ENCODE measurements at regions not wholly inside any gene's neighbourhood (a gene's known extent, or its start where the extent isn't known, plus 50 kb on each side); places are given as distances from the start of the nearest gene placed in this dataset.

- Histone ChIP-seq H3K27me3 (ENCODE audit: control insufficient read depth in 1 of 2, insufficient read depth in 2 of 2, low read length in 2 of 2) (no peaks in the 10 kb centered on the region), H3K36me3 (ENCODE audit: control insufficient read depth in 2 of 2, insufficient read depth in 2 of 2, low read length in 1 of 2) (no peaks in the 10 kb centered on the region), H3K9me3 (ENCODE audit: control insufficient read depth in 2 of 2, insufficient read depth in 1 of 2, low read depth in 1 of 2, low read length in 1 of 2) (no peaks in the 10 kb centered on the region), H3K27ac (ENCODE audit: low read depth in 2 of 2, low read length in 1 of 2) (no peak overlapping the region), H3K4me1 (ENCODE audit: control insufficient read depth in 2 of 2, insufficient read depth in 2 of 2, low read length in 1 of 2) (no peaks in the 10 kb centered on the region), H3K4me3 (ENCODE audit: low read depth in 1 of 2, low read length in 2 of 2) (no peak overlapping the region)
- 81 to 84% methylated on average over 2 of the region's 2 CpGs for WGBS, 2 donors
Measured at GRCh38 chr2:163375472-163375871, 360.3 kb downstream of the FIGN start.

DNA sequence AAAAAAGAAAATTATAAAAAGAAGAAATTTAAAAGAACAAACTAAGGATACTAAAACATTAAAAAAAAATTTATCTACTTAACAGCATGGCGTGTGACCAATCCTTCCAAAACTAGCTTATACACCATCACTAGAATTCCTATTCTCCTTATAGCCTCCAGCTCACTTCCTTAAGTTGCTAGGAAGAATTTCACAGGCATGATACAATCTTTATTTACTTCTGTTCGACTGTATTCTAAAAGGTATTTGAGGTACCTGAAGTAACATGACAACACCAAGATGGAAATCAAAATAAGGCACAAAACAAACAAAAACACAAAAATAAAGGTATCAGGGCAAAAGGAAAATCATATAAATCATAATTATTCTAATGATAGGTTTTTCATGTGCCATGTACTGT lies 360.7 kb downstream of the FIGN start:
- no peaks in the 10 kb centered on the region for H3K9me3 ChIP-seq (ENCODE audit: control insufficient read depth in 2 of 2, insufficient read depth in 1 of 2, low read depth in 1 of 2, low read length in 1 of 2)
- 75 to 83% methylated on average over 2 of the region's 2 CpGs for WGBS, 2 donors
- no peaks in the 10 kb centered on the region for H3K4me1 ChIP-seq (ENCODE audit: control insufficient read depth in 2 of 2, insufficient read depth in 2 of 2, low read length in 1 of 2)

DNA sequence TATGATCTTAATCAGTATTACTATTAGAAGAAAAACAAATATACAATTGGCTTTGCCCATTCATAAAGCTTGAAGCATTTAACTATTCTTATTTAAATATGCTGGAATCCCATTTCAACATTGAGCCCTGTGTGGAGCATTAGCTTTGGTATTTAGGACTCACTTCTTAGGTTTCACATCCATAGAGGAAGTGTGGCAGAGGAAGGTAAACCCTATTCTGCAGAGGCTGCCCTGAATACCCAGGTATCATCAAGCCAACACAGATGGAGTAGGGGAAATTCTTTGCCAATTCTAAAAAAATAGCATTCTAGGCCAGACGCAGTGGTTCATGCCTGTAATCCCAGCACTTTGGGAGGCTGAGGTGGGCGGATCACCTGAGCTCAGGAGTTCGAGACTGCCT lies 361.5 kb downstream of the FIGN start:
- no peaks in the 10 kb centered on the region for H3K27me3 ChIP-seq (ENCODE audit: control insufficient read depth in 1 of 2, insufficient read depth in 2 of 2, low read length in 2 of 2)
- H3K4me3 ChIP-seq (ENCODE audit: low read depth in 1 of 2, low read length in 2 of 2), result no peak overlapping the region
- H3K27ac ChIP-seq (ENCODE audit: low read depth in 2 of 2, low read length in 1 of 2), result no peak overlapping the region
- no peaks in the 10 kb centered on the region for H3K4me1 ChIP-seq (ENCODE audit: control insufficient read depth in 2 of 2, insufficient read depth in 2 of 2, low read length in 1 of 2)
- no peaks in the 10 kb centered on the region for H3K9me3 ChIP-seq (ENCODE audit: control insufficient read depth in 2 of 2, insufficient read depth in 1 of 2, low read depth in 1 of 2, low read length in 1 of 2)
- 94 to 96% methylated on average over 3 of the region's 3 CpGs for WGBS, 2 donors
- no peaks in the 10 kb centered on the region for H3K36me3 ChIP-seq (ENCODE audit: control insufficient read depth in 2 of 2, insufficient read depth in 2 of 2, low read length in 1 of 2)

More for the DNA sequence above, 360.7 kb downstream of the FIGN start:
- Histone ChIP-seq H3K36me3 (ENCODE audit: control insufficient read depth in 2 of 2, insufficient read depth in 2 of 2, low read length in 1 of 2) (no peaks in the 10 kb centered on the region), H3K27me3 (ENCODE audit: control insufficient read depth in 1 of 2, insufficient read depth in 2 of 2, low read length in 2 of 2) (no peaks in the 10 kb centered on the region), H3K27ac (ENCODE audit: low read depth in 2 of 2, low read length in 1 of 2) (no peak overlapping the region), H3K4me3 (ENCODE audit: low read depth in 1 of 2, low read length in 2 of 2) (no peak overlapping the region)

DNA sequence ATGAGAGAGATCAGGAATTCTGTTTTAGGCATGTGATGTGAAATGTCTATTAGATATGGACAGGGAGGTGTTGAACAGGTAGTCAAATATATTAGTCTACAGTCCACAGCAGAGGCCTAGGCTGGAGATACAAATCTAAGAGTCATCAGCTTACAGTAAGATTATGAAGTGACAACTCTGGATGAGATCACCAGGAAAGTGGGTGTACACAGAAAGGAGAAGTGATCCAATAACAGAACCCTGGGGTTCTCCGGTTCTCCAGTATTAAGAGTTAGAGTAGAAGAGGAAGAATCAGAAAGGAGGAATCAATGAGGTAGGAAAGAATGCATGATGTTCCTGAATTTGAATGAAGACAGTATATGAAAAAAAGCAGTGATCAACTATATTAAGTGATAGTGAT lies 362.3 kb downstream of the FIGN start:
- H3K27ac ChIP-seq (ENCODE audit: low read depth in 2 of 2, low read length in 1 of 2), result no peak overlapping the region
- no peaks in the 10 kb centered on the region for H3K4me1 ChIP-seq (ENCODE audit: control insufficient read depth in 2 of 2, insufficient read depth in 2 of 2, low read length in 1 of 2)
- H3K27me3 ChIP-seq (ENCODE audit: control insufficient read depth in 1 of 2, insufficient read depth in 2 of 2, low read length in 2 of 2), result no peaks in the 10 kb centered on the region
- H3K36me3 ChIP-seq (ENCODE audit: control insufficient read depth in 2 of 2, insufficient read depth in 2 of 2, low read length in 1 of 2), result no peaks in the 10 kb centered on the region
- WGBS, 2 donors, result 86 to 92% methylated on average over 1 of the region's 1 CpG
- H3K4me3 ChIP-seq (ENCODE audit: low read depth in 1 of 2, low read length in 2 of 2), result no peak overlapping the region
- no peaks in the 10 kb centered on the region for H3K9me3 ChIP-seq (ENCODE audit: control insufficient read depth in 2 of 2, insufficient read depth in 1 of 2, low read depth in 1 of 2, low read length in 1 of 2)

GRCh38 chr2:163370169-163370886 lies 365.5 kb downstream of the FIGN start:
- no peaks in the 10 kb centered on the region for H3K36me3 ChIP-seq (ENCODE audit: control insufficient read depth in 2 of 2, insufficient read depth in 2 of 2, low read length in 1 of 2)
- H3K27ac ChIP-seq (ENCODE audit: low read depth in 2 of 2, low read length in 1 of 2), result no peak overlapping the region
- WGBS, 2 donors, result 86 to 87% methylated on average over 4 of the region's 4 CpGs
- no peaks in the 10 kb centered on the region for H3K4me1 ChIP-seq (ENCODE audit: control insufficient read depth in 2 of 2, insufficient read depth in 2 of 2, low read length in 1 of 2)
- no peaks in the 10 kb centered on the region for H3K9me3 ChIP-seq (ENCODE audit: control insufficient read depth in 2 of 2, insufficient read depth in 1 of 2, low read depth in 1 of 2, low read length in 1 of 2)
- no peak overlapping the region for H3K4me3 ChIP-seq (ENCODE audit: low read depth in 1 of 2, low read length in 2 of 2)
- no peaks in the 10 kb centered on the region for H3K27me3 ChIP-seq (ENCODE audit: control insufficient read depth in 1 of 2, insufficient read depth in 2 of 2, low read length in 2 of 2)

DNA sequence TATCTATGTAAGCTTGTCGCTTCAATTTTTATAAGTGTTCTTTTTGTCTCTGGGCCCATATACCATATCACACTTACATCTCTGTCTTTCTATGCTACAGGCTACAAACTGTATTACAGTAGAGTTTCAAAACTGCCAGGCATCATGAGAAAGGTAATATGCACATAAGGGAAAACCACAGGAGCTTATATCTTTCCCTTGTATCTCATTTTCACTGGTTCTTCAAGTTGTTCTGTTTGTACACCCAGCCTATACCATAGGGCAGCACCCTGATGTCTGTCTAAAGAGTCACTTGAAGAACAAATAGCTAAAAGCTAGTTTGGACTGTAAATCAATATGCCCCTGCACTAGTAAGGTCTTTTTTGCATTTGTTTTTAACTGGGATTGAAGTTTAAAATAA lies 366.7 kb downstream of the FIGN start:
- Histone ChIP-seq H3K4me1 (ENCODE audit: control insufficient read depth in 2 of 2, insufficient read depth in 2 of 2, low read length in 1 of 2) (no peaks in the 10 kb centered on the region), H3K4me3 (ENCODE audit: low read depth in 1 of 2, low read length in 2 of 2) (no peak overlapping the region), H3K36me3 (ENCODE audit: control insufficient read depth in 2 of 2, insufficient read depth in 2 of 2, low read length in 1 of 2) (no peaks in the 10 kb centered on the region), H3K27me3 (ENCODE audit: control insufficient read depth in 1 of 2, insufficient read depth in 2 of 2, low read length in 2 of 2) (no peaks in the 10 kb centered on the region), H3K9me3 (ENCODE audit: control insufficient read depth in 2 of 2, insufficient read depth in 1 of 2, low read depth in 1 of 2, low read length in 1 of 2) (no peaks in the 10 kb centered on the region), H3K27ac (ENCODE audit: low read depth in 2 of 2, low read length in 1 of 2) (no peak overlapping the region)
- 59 to 81% methylated on average over 1 of the region's 1 CpG for WGBS, 2 donors

- H3K4me1 ChIP-seq (ENCODE audit: control insufficient read depth in 2 of 2, insufficient read depth in 2 of 2, low read length in 1 of 2), result no peaks in the 10 kb centered on the region
Measured at GRCh38 chr2:163368655-163369054, 367.2 kb downstream of the FIGN start.

DNA sequence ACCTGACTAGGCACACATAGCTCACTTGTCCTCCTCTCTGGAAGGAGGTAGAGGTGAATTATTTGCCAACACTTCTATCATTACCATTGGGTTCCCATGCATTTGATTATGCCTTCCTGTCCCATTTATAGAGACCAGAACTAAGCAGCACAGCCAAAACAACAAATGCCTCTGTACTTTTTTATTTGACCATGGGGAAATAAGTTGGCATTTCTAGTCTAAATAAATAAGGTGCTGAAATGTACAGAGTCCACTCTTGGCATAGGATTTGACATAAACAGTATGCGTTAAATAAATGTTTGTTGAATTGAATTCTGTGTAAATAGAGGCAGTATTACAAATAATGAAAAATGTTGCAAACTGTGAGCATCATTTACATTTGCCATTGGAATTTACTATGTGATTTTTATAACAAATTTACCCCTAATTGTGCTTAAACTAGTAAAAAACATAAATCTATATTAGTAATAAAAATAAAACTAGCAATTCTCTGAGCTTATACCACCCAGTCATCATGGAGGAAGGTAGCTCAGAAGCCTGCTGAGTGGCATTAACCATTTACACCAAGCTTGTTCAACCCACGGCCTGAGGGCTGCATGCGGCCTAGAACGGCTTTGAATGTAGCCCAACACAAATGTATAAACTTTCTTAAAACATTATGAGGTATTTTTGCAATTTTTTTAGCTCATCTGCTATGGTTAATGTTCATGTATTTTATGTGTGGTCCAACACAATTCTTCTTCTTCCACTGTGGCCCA lies 367.8 kb downstream of the FIGN start:
- no peaks in the 10 kb centered on the region for H3K36me3 ChIP-seq (ENCODE audit: control insufficient read depth in 2 of 2, insufficient read depth in 2 of 2, low read length in 1 of 2)
- no peak overlapping the region for H3K27ac ChIP-seq (ENCODE audit: low read depth in 2 of 2, low read length in 1 of 2)
- no peaks in the 10 kb centered on the region for H3K27me3 ChIP-seq (ENCODE audit: control insufficient read depth in 1 of 2, insufficient read depth in 2 of 2, low read length in 2 of 2)
- H3K4me3 ChIP-seq (ENCODE audit: low read depth in 1 of 2, low read length in 2 of 2), result no peak overlapping the region
- H3K9me3 ChIP-seq (ENCODE audit: control insufficient read depth in 2 of 2, insufficient read depth in 1 of 2, low read depth in 1 of 2, low read length in 1 of 2), result no peaks in the 10 kb centered on the region
- H3K4me1 ChIP-seq (ENCODE audit: control insufficient read depth in 2 of 2, insufficient read depth in 2 of 2, low read length in 1 of 2), result no peaks in the 10 kb centered on the region
- 85 to 89% methylated on average over 4 of the region's 4 CpGs for WGBS, 2 donors

More at GRCh38 chr2:163368655-163369054, 367.2 kb downstream of the FIGN start:
- H3K27ac ChIP-seq (ENCODE audit: low read depth in 2 of 2, low read length in 1 of 2), result no peak overlapping the region
- H3K27me3 ChIP-seq (ENCODE audit: control insufficient read depth in 1 of 2, insufficient read depth in 2 of 2, low read length in 2 of 2), result no peaks in the 10 kb centered on the region
- no peak overlapping the region for H3K4me3 ChIP-seq (ENCODE audit: low read depth in 1 of 2, low read length in 2 of 2)
- H3K36me3 ChIP-seq (ENCODE audit: control insufficient read depth in 2 of 2, insufficient read depth in 2 of 2, low read length in 1 of 2), result no peaks in the 10 kb centered on the region
- H3K9me3 ChIP-seq (ENCODE audit: control insufficient read depth in 2 of 2, insufficient read depth in 1 of 2, low read depth in 1 of 2, low read length in 1 of 2), result no peaks in the 10 kb centered on the region

DNA sequence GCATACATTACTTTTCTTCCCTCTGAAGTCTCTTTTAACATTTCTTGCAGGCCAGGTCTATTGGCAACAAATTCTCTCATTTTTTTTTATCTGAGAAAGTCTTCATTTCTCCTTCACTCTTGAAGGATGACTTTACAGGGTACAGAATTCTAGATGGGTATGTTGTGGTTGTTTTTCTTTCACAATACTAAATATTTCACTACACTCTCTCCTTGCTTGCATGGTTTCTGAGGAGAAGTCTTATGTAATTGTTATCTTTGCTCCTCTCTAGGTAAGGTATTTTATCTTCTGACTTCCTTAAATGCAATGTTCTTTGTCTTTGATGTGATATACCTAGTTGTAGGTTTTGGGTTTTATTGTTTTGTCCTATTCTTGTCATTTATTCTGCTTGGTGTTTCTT lies 371.1 kb downstream of the FIGN start:
- H3K36me3 ChIP-seq (ENCODE audit: control insufficient read depth in 2 of 2, insufficient read depth in 2 of 2, low read length in 1 of 2), result no peaks in the 10 kb centered on the region

GRCh38 chr2:163353551-163353950 lies 382.3 kb downstream of the FIGN start:
- WGBS, 2 donors, result 80 to 86% methylated on average over 1 of the region's 1 CpG
- Histone ChIP-seq H3K27me3 (ENCODE audit: control insufficient read depth in 1 of 2, insufficient read depth in 2 of 2, low read length in 2 of 2) (no peaks in the 10 kb centered on the region), H3K4me1 (ENCODE audit: control insufficient read depth in 2 of 2, insufficient read depth in 2 of 2, low read length in 1 of 2) (peaks cover 0 to 1% of the 10 kb centered on the region in 2 donors), H3K36me3 (ENCODE audit: control insufficient read depth in 2 of 2, insufficient read depth in 2 of 2, low read length in 1 of 2) (no peaks in the 10 kb centered on the region), H3K4me3 (ENCODE audit: low read depth in 1 of 2, low read length in 2 of 2) (no peak overlapping the region), H3K27ac (ENCODE audit: low read depth in 2 of 2, low read length in 1 of 2) (no peak overlapping the region), H3K9me3 (ENCODE audit: control insufficient read depth in 2 of 2, insufficient read depth in 1 of 2, low read depth in 1 of 2, low read length in 1 of 2) (no peaks in the 10 kb centered on the region)

More for the DNA sequence above, 371.1 kb downstream of the FIGN start:
- no peaks in the 10 kb centered on the region for H3K9me3 ChIP-seq (ENCODE audit: control insufficient read depth in 2 of 2, insufficient read depth in 1 of 2, low read depth in 1 of 2, low read length in 1 of 2)
- no peak overlapping the region for H3K27ac ChIP-seq (ENCODE audit: low read depth in 2 of 2, low read length in 1 of 2)
- no peaks in the 10 kb centered on the region for H3K4me1 ChIP-seq (ENCODE audit: control insufficient read depth in 2 of 2, insufficient read depth in 2 of 2, low read length in 1 of 2)
- no peak overlapping the region for H3K4me3 ChIP-seq (ENCODE audit: low read depth in 1 of 2, low read length in 2 of 2)
- H3K27me3 ChIP-seq (ENCODE audit: control insufficient read depth in 1 of 2, insufficient read depth in 2 of 2, low read length in 2 of 2), result no peaks in the 10 kb centered on the region

Data from esophagus (tissue), 2 donors.